ENCODE measurements at regions not wholly inside any gene's neighbourhood (a gene's known extent, or its start where the extent isn't known, plus 50 kb on each side); places are given as distances from the start of the nearest gene placed in this dataset.

GRCh38 chr18:45218436-45218835 lies 396.8 kb upstream of the SLC14A2 start:
- WGBS, 5 donors, result 59 to 75% (median 75%) methylated on average over 6 of the region's 6 CpGs
- intact Hi-C loops (cut with DNase I; ENCODE audit: low total_unique reads), result loop anchor here (10.0 kb wide), 1 partner anchor 544 kb away; no protein-coding TSS in a partner anchor
- no peak overlapping the region for H3K4me3 ChIP-seq
- no peaks in the 10 kb centered on the region for H3K27me3 ChIP-seq (replicated peaks in 1 of 7)
- no peaks in the 10 kb centered on the region for H3K4me1 ChIP-seq
- TF ChIP-seq CTCF (IDR thresholded peaks at IDR 0.05 in 8 of 11, conservative IDR thresholded peaks at IDR 0.05 in 3 of 11), result no peak
- TF ChIP-seq POLR2AphosphoS5 (IDR thresholded peaks at IDR 0.05), result no peak
- TF ChIP-seq POLR2A (IDR thresholded peaks at IDR 0.05), result no peak
- DNase-seq, result no peak
- no peak overlapping the region for H3K27ac ChIP-seq
- H3K36me3 ChIP-seq, result no peaks in the 10 kb centered on the region
- no peaks in the 10 kb centered on the region for H3K9me3 ChIP-seq

GRCh38 chr18:45221363-45221762 lies 393.9 kb upstream of the SLC14A2 start:
- Histone ChIP-seq H3K27ac (no peak overlapping the region), H3K27me3 (replicated peaks in 1 of 7) (no peaks in the 10 kb centered on the region), H3K36me3 (no peaks in the 10 kb centered on the region), H3K4me3 (no peak overlapping the region), H3K4me1 (no peaks in the 10 kb centered on the region), H3K9me3 (peaks cover 0 to 3% (median 0%) of the 10 kb centered on the region in 8 donors)
- intact Hi-C loops (cut with DNase I; ENCODE audit: low total_unique reads), result no loop called here
- DNase-seq, result no peak
- WGBS, 5 donors, result 82 to 94% (median 83%) methylated on average over 5 of the region's 5 CpGs
- no peak for TF ChIP-seq POLR2A (IDR thresholded peaks at IDR 0.05)

GRCh38 chr18:45222180-45222579 lies 393.1 kb upstream of the SLC14A2 start:
- intact Hi-C loops (cut with DNase I; ENCODE audit: low total_unique reads), result no loop called here
- TF ChIP-seq POLR2A (IDR thresholded peaks at IDR 0.05) (no peak), POLR2AphosphoS5 (IDR thresholded peaks at IDR 0.05) (no peak), CTCF (IDR thresholded peaks at IDR 0.05 in 8 of 11, conservative IDR thresholded peaks at IDR 0.05 in 3 of 11) (no peak)
- Histone ChIP-seq H3K27ac (no peak overlapping the region), H3K9me3 (peaks cover 0 to 11% (median 0%) of the 10 kb centered on the region in 8 donors), H3K27me3 (replicated peaks in 1 of 7) (no peaks in the 10 kb centered on the region), H3K4me1 (no peaks in the 10 kb centered on the region), H3K36me3 (no peaks in the 10 kb centered on the region), H3K4me3 (no peak overlapping the region)
- DNase-seq, result no peak
- WGBS, 5 donors, result 59 to 78% (median 64%) methylated on average over 3 of the region's 3 CpGs

GRCh38 chr18:45227001-45227742 lies 388.1 kb upstream of the SLC14A2 start:
- no peak for TF ChIP-seq POLR2A (IDR thresholded peaks at IDR 0.05)
- no peak for TF ChIP-seq POLR2AphosphoS5 (IDR thresholded peaks at IDR 0.05)
- no peak for TF ChIP-seq CTCF (IDR thresholded peaks at IDR 0.05 in 8 of 11, conservative IDR thresholded peaks at IDR 0.05 in 3 of 11)
- intact Hi-C loops (cut with DNase I; ENCODE audit: low total_unique reads), result no loop called here
- no peak for DNase-seq
- Histone ChIP-seq H3K36me3 (no peaks in the 10 kb centered on the region), H3K9me3 (peaks cover 0 to 11% (median 0%) of the 10 kb centered on the region in 8 donors), H3K27ac (no peak overlapping the region), H3K4me1 (no peaks in the 10 kb centered on the region), H3K27me3 (replicated peaks in 1 of 7) (no peaks in the 10 kb centered on the region), H3K4me3 (no peak overlapping the region)
- WGBS, 5 donors, result 77 to 96% (median 88%) methylated on average over 1 of the region's 1 CpG
